ENCODE measurements at regions not wholly inside any gene's neighbourhood (a gene's known extent, or its start where the extent isn't known, plus 50 kb on each side); places are given as distances from the start of the nearest gene placed in this dataset.
A peak's percentile ranks its signal among the peaks of the same experiment; 100 is the strongest.
"Not testable (repeated sequence)": the region's sequence is repeated elsewhere in the genome, so short reads cannot be mapped to it uniquely, and the experiment has no call there.

GRCh38 chr4:128646893-128647292 is 162.6 kb upstream of the JADE1 start:
- not testable (repeated sequence) for H3K36me3 ChIP-seq (ENCODE audit: control insufficient read depth, insufficient read depth, low read length)

More at GRCh38 chr4:128646893-128647292, 162.6 kb upstream of the JADE1 start:
- H3K4me1 ChIP-seq (replicated peaks in 1 of 2; ENCODE audit: control insufficient read depth in 2 of 2, insufficient read depth in 2 of 2, low read length in 2 of 2); H3K9me1 ChIP-seq (ENCODE audit: control insufficient read depth, insufficient read depth, low read length); H3K27me3 ChIP-seq (ENCODE audit: control insufficient read depth in 2 of 2, insufficient read depth in 2 of 2, low read length in 2 of 2); H4K20me1 ChIP-seq (replicated peaks; ENCODE audit: control insufficient read depth, insufficient read depth, low read length); H3K4me3 ChIP-seq; in situ Hi-C loops (cut with MboI); POLR2A ChIA-PET; BruUV-seq (replicated peaks); H3K27ac ChIP-seq (ENCODE audit: extremely low read depth, low read depth, low read length); H2AFZ ChIP-seq (ENCODE audit: low read depth, low read length); FAIRE-seq; H3K9ac ChIP-seq (ENCODE audit: insufficient read depth in 1 of 2, low read depth in 2 of 2, low read length in 2 of 2); H3K79me2 ChIP-seq (ENCODE audit: control insufficient read depth, insufficient read depth, low read length); H3K4me2 ChIP-seq (ENCODE audit: insufficient read depth, low read length); intact Hi-C loops (cut with micrococcal nuclease); CTCF ChIA-PET (ENCODE audit: low intra/inter-chr PET ratio); H3K9me3 ChIP-seq (replicated peaks; ENCODE audit: control insufficient read depth, insufficient read depth, low read depth, low read length); DNase-seq (ENCODE audit: extremely low read depth in 1 of 4, low spot score in 3 of 4); ATAC-seq: not testable (repeated sequence)
- WGBS (ENCODE audit: insufficient coverage, low coverage, missing lambda C conversion rate): 15% methylated on average over 1 of the region's 1 CpG
- peak in 1 of 2 experiments; percentile 45 for TF ChIP-seq AFF1 (IDR thresholded peaks at IDR 0.05; ENCODE audit: low read depth in 1 of 2, partially characterized antibody in 2 of 2)
